ENCODE measurements at regions not wholly inside any gene's neighbourhood (a gene's known extent, or its start where the extent isn't known, plus 50 kb on each side); places are given as distances from the start of the nearest gene placed in this dataset.

GRCh38 chr9:99736291-99736690 is 85.4 kb upstream of the NR4A3 start:
- Histone ChIP-seq H3F3A (replicated peaks; ENCODE audit: insufficient read depth) (no peaks in the 10 kb centered on the region), H3K79me2 (ENCODE audit: insufficient read depth) (no peaks in the 10 kb centered on the region), H3K4me3 (ENCODE audit: low read depth in 2 of 2, low read length in 1 of 2) (no peak overlapping the region), H3K4me1 (ENCODE audit: control insufficient read depth in 1 of 2, insufficient read depth in 2 of 2, low read depth in 1 of 2, low read length in 1 of 2) (no peaks in the 10 kb centered on the region; a peak in 1 of 4 replicates), H3K9me3 (no peaks in the 10 kb centered on the region), H3K27me3 (ENCODE audit: insufficient read depth) (no peaks in the 10 kb centered on the region), H3K4me2 (no peak overlapping the region), H2AFZ (ENCODE audit: low read depth) (no peak overlapping the region), H3K9ac (no peak overlapping the region), H4K20me1 (ENCODE audit: insufficient read depth) (no peaks in the 10 kb centered on the region), H3K27ac (ENCODE audit: low read depth in 2 of 2, low read length in 1 of 2) (no peak overlapping the region), H3K36me3 (replicated peaks in 1 of 2; ENCODE audit: control insufficient read depth in 1 of 2, insufficient read depth in 2 of 2, low read length in 1 of 2) (no peaks in the 10 kb centered on the region), H3K9me2 (no peaks in the 10 kb centered on the region)
- 68% methylated on average over 3 of the region's 3 CpGs for WGBS (ENCODE audit: low lambda C conversion rate)
- no peak for TF ChIP-seq GABPA (IDR thresholded peaks at IDR 0.05; ENCODE audit: low read depth)
- TF ChIP-seq SIN3A (IDR thresholded peaks at IDR 0.05; ENCODE audit: borderline replicate concordance, low read depth, low read length), result no peak
- no peak for TF ChIP-seq FOXM1 (IDR thresholded peaks at IDR 0.05; ENCODE audit: low read depth)
- TF ChIP-seq TAF1 (IDR thresholded peaks at IDR 0.05; ENCODE audit: borderline replicate concordance, low read depth, low read length), result no peak
- no peak for TF ChIP-seq RXRA (IDR thresholded peaks at IDR 0.05; ENCODE audit: borderline replicate concordance, low read depth)
- TF ChIP-seq RAD21 (IDR thresholded peaks at IDR 0.05; ENCODE audit: low read length), result no peak
- no peak for TF ChIP-seq NRF1 (IDR thresholded peaks at IDR 0.05; ENCODE audit: low read depth, low read length)
- ChIA-PET POLR2A (no interaction called here), CTCF (no interaction called here)
- DNase-seq, result no peak

GRCh38 chr9:99737649-99738048 is 84.0 kb upstream of the NR4A3 start:
- Histone ChIP-seq H3K79me2 (ENCODE audit: insufficient read depth) (no peaks in the 10 kb centered on the region), H3K4me3 (ENCODE audit: low read depth in 2 of 2, low read length in 1 of 2) (no peak overlapping the region), H3K4me1 (ENCODE audit: control insufficient read depth in 1 of 2, insufficient read depth in 2 of 2, low read depth in 1 of 2, low read length in 1 of 2) (no peaks in the 10 kb centered on the region; a peak in 1 of 4 replicates), H3K9me3 (no peaks in the 10 kb centered on the region), H2AFZ (ENCODE audit: low read depth) (no peak overlapping the region), H3K36me3 (replicated peaks in 1 of 2; ENCODE audit: control insufficient read depth in 1 of 2, insufficient read depth in 2 of 2, low read length in 1 of 2) (no peaks in the 10 kb centered on the region), H3K27ac (ENCODE audit: low read depth in 2 of 2, low read length in 1 of 2) (no peak overlapping the region), H3K9me2 (no peaks in the 10 kb centered on the region), H4K20me1 (ENCODE audit: insufficient read depth) (no peaks in the 10 kb centered on the region), H3F3A (replicated peaks; ENCODE audit: insufficient read depth) (no peaks in the 10 kb centered on the region), H3K4me2 (no peak overlapping the region), H3K27me3 (ENCODE audit: insufficient read depth) (no peaks in the 10 kb centered on the region), H3K9ac (no peak overlapping the region)
- 83% methylated on average over 4 of the region's 4 CpGs for WGBS (ENCODE audit: low lambda C conversion rate)
- no peak for TF ChIP-seq FOXM1 (IDR thresholded peaks at IDR 0.05; ENCODE audit: low read depth)
- POLR2A ChIA-PET, result no interaction called here
- no peak for DNase-seq
- CTCF ChIA-PET, result interaction anchor here (0.6 kb wide), 1 partner anchor 44 kb away, joined by 3 read pairs; no protein-coding TSS in a partner anchor

- TF ChIP-seq MEF2A (IDR thresholded peaks at IDR 0.05; ENCODE audit: borderline replicate concordance, low read depth), result no peak
- no peak for TF ChIP-seq FOXM1 (IDR thresholded peaks at IDR 0.05; ENCODE audit: low read depth)
- no peak for TF ChIP-seq NRF1 (IDR thresholded peaks at IDR 0.05; ENCODE audit: low read depth, low read length)
- TF ChIP-seq NFIC (IDR thresholded peaks at IDR 0.05; ENCODE audit: borderline replicate concordance), result no peak
- TF ChIP-seq JUND (IDR thresholded peaks at IDR 0.05), result no peak
- DNase-seq, result no peak
- Histone ChIP-seq H3K9me3 (no peaks in the 10 kb centered on the region), H3K9ac (no peak overlapping the region), H3K4me2 (no peak overlapping the region), H3K79me2 (ENCODE audit: insufficient read depth) (no peaks in the 10 kb centered on the region), H3K36me3 (replicated peaks in 1 of 2; ENCODE audit: control insufficient read depth in 1 of 2, insufficient read depth in 2 of 2, low read length in 1 of 2) (no peaks in the 10 kb centered on the region), H3K9me2 (no peaks in the 10 kb centered on the region), H3K27me3 (ENCODE audit: insufficient read depth) (no peaks in the 10 kb centered on the region), H3K4me1 (ENCODE audit: control insufficient read depth in 1 of 2, insufficient read depth in 2 of 2, low read depth in 1 of 2, low read length in 1 of 2) (no peaks in the 10 kb centered on the region; a peak in 1 of 4 replicates), H3F3A (replicated peaks; ENCODE audit: insufficient read depth) (no peaks in the 10 kb centered on the region), H3K4me3 (ENCODE audit: low read depth in 2 of 2, low read length in 1 of 2) (no peak overlapping the region), H4K20me1 (ENCODE audit: insufficient read depth) (no peaks in the 10 kb centered on the region), H3K27ac (ENCODE audit: low read depth in 2 of 2, low read length in 1 of 2) (no peak overlapping the region), H2AFZ (ENCODE audit: low read depth) (no peak overlapping the region)
- 74% methylated on average over 2 of the region's 2 CpGs for WGBS (ENCODE audit: low lambda C conversion rate)
- POLR2A ChIA-PET, result no interaction called here
- CTCF ChIA-PET, result interaction anchor here (0.7 to 1.7 kb wide), 3 partner anchors 11 to 166 kb away, joined by 3 to 5 read pairs (median 3); no protein-coding TSS in a partner anchor
These were observed 78.7 kb upstream of the NR4A3 start for GRCh38 chr9:99743006-99743405.
